HCT116 (cell line): ENCODE measurements at regions not wholly inside any gene's neighbourhood (a gene's known extent, or its start where the extent isn't known, plus 50 kb on each side); places are given as distances from the start of the nearest gene placed in this dataset.

Experiments
- ATAC-seq: fragments of 200-7000 bp; cut with Tn5 transposase; 2 replicates; pipeline ENCODE4 v1.9.1; 2020; ENCODE audit warnings: mild to moderate bottlenecking, moderate library complexity
- BruUV-seq: library from RNA; stranded (reverse); fragments of 400-500 nt; replicated peaks from 2 replicates; lab custom pipeline; 2021; lab: Mats Ljungman, UMichigan
- CTCF ChIA-PET: fragments of 300-600 bp; sonication (Branson Sonifier 250); formaldehyde crosslinking; loops from one replicate; lab custom pipeline; 2021; ENCODE audit warnings: antibody characterized with exemption; lab: Charles Lee
- POLR2A ChIA-PET: fragments of 300-600, 350-600 bp; sonication (Branson Sonifier 250); formaldehyde crosslinking; loops from one replicate; lab custom pipeline; 2021; ENCODE audit warnings: antibody characterized with exemption; lab: Charles Lee
- RAD21 ChIA-PET, 2 experiments: fragments of 300-600 bp; sonication (Branson Sonifier 250); formaldehyde crosslinking; loops; one replicate each; lab custom pipeline; 2023; ENCODE audit warnings: low total read pairs in 2 of 2; ENCODE audit not compliant: uncharacterized antibody in 2 of 2, unreplicated experiment in 2 of 2, low non-redundant PET in 1 of 2; lab: Charles Lee
- DNase-seq: peaks from one replicate; pipeline ENCODE4 v3.0.0-alpha.2; 2010; ENCODE audit warnings: low read depth, low spot score
- H2AFZ ChIP-seq: fragments of 200-600 bp; shearing (Covaris generic), sonication (generic); 2 replicates; pipeline ENCODE4 v1.6.1; 2017; ENCODE audit warnings: low read depth, mixed run types, mixed read lengths, antibody characterized with exemption, low read length; ENCODE audit not compliant: poor library complexity, severe bottlenecking
- H3K27ac ChIP-seq: 2 replicates; pipeline ENCODE4 v1.5.1; 2012; ENCODE audit warnings: low read depth, low read length
- H3K27me3 ChIP-seq: fragments of 200-600 bp; sonication (generic); 2 replicates; pipeline ENCODE4 v1.6.1; 2016; ENCODE audit warnings: mixed run types, low read length, mixed read lengths; ENCODE audit not compliant: insufficient read depth
- H3K36me3 ChIP-seq, 2 experiments: fragments of 200-500 bp in 1 of 2; fragments of 200-600 bp in 1 of 2; sonication (Bioruptor generic) in 1 of 2; sonication (generic) in 1 of 2; 2 replicates each; pipeline versions ENCODE4 v1.5.1 to v1.6.1; 2014 to 2016; ENCODE audit warnings: low read length in 2 of 2, inconsistent platforms in 1 of 2, mixed read lengths in 1 of 2, mixed run types in 1 of 2; ENCODE audit not compliant: insufficient read depth in 2 of 2, control insufficient read depth in 1 of 2
- H3K4me1 ChIP-seq, 2 experiments: fragments of 200-600 bp in 1 of 2; sonication (generic) in 1 of 2; 2 replicates each; pipeline versions ENCODE4 v1.5.1 to v1.6.1; 2012 to 2017; ENCODE audit warnings: low read length in 2 of 2, inconsistent platforms in 1 of 2, mild to moderate bottlenecking in 1 of 2, mixed read lengths in 1 of 2, mixed run types in 1 of 2, moderate library complexity in 1 of 2; ENCODE audit not compliant: insufficient read depth in 2 of 2, control insufficient read depth in 1 of 2
- H3K4me2 ChIP-seq: fragments of 200-600 bp; sonication (generic); 2 replicates; pipeline ENCODE4 v1.6.1; 2017; ENCODE audit warnings: mixed run types, low read length, mixed read lengths
- H3K4me3 ChIP-seq, 2 experiments: fragments of 200-600 bp in 1 of 2; sonication (generic) in 1 of 2; replicated peaks in 1 of 2; 2 replicates each; pipeline ENCODE4 v1.5.1; 2011 to 2016; ENCODE audit warnings: low read length in 2 of 2, control low read depth in 1 of 2, low read depth in 1 of 2, mild to moderate bottlenecking in 1 of 2, mixed read lengths in 1 of 2, mixed run types in 1 of 2
- H3K79me2 ChIP-seq: fragments of 200-600 bp; sonication (generic); 2 replicates; pipeline ENCODE4 v1.6.1; 2017; ENCODE audit warnings: mild to moderate bottlenecking, mixed run types, low read length, moderate library complexity, mixed read lengths; ENCODE audit not compliant: insufficient read depth
- H3K9ac ChIP-seq: fragments of 200-600 bp; sonication (generic); 2 replicates; pipeline ENCODE4 v1.6.1; 2016; ENCODE audit warnings: low read length, mixed read lengths
- H3K9me2 ChIP-seq: fragments of 200-600 bp; sonication (generic), shearing (Covaris generic); 2 replicates; pipeline ENCODE4 v1.6.1; 2017; ENCODE audit warnings: mixed run types, mild to moderate bottlenecking, moderate library complexity; ENCODE audit not compliant: insufficient read depth
- H3K9me3 ChIP-seq, 2 experiments: fragments of 200-500 bp in 1 of 2; fragments of 200-600 bp in 1 of 2; sonication (Bioruptor generic) in 1 of 2; sonication (generic) in 1 of 2; 2 replicates each; pipeline ENCODE4 v1.6.1; 2014 to 2017; ENCODE audit warnings: low read length in 2 of 2, mixed read lengths in 2 of 2, inconsistent platforms in 1 of 2, low read depth in 1 of 2, mild to moderate bottlenecking in 1 of 2, mixed run types in 1 of 2, moderate library complexity in 1 of 2; ENCODE audit not compliant: control insufficient read depth in 1 of 2, insufficient read depth in 1 of 2
- H4K20me1 ChIP-seq: fragments of 200-600 bp; sonication (generic), shearing (Covaris generic); 2 replicates; pipeline ENCODE4 v1.6.1; 2017; ENCODE audit warnings: mixed run types, mild to moderate bottlenecking, moderate library complexity; ENCODE audit not compliant: insufficient read depth
- CBX3 ChIP-seq: IDR thresholded peaks from 2 replicates; pipeline ENCODE4 v1.6.1; 2012; ENCODE audit warnings: low read depth
- CEBPB ChIP-seq: IDR thresholded peaks from 2 replicates; pipeline ENCODE4 v1.6.1; 2012; ENCODE audit warnings: low read depth
- EGR1 ChIP-seq: IDR thresholded peaks from 2 replicates; pipeline ENCODE4 v1.6.1; 2012; ENCODE audit warnings: low read depth
- ELF1 ChIP-seq: IDR thresholded peaks from 2 replicates; pipeline ENCODE4 v1.6.1; 2012; ENCODE audit warnings: low read depth, borderline replicate concordance
- EZH2 ChIP-seq: fragments of 200-600 bp; sonication (generic); IDR thresholded peaks from 2 replicates; pipeline ENCODE4 v1.6.1; 2017; ENCODE audit warnings: antibody characterized with exemption, mixed run types
- JUND ChIP-seq: IDR thresholded peaks from 2 replicates; pipeline ENCODE4 v1.6.1; 2012
- MAX ChIP-seq: IDR thresholded peaks from 2 replicates; pipeline ENCODE4 v1.6.1; 2012
- POLR2A ChIP-seq: IDR thresholded peaks from 2 replicates; pipeline ENCODE4 v1.7.0; 2011; ENCODE audit warnings: borderline replicate concordance; ENCODE audit not compliant: insufficient read depth, insufficient read length; ENCODE audit errors: extremely low read depth
- POLR2AphosphoS5 ChIP-seq: IDR thresholded peaks from 2 replicates; pipeline ENCODE4 v1.6.1; 2011; ENCODE audit warnings: mild to moderate bottlenecking, low read depth, low read length, moderate library complexity
- RAD21 ChIP-seq: IDR thresholded peaks from 2 replicates; pipeline ENCODE4 v1.6.1; 2012; ENCODE audit warnings: low read depth, mild to moderate bottlenecking
- SIN3A ChIP-seq: IDR thresholded peaks from 2 replicates; pipeline ENCODE4 v1.6.1; 2012; ENCODE audit warnings: low read depth
- SP1 ChIP-seq: IDR thresholded peaks from 2 replicates; pipeline ENCODE4 v1.6.1; 2012; ENCODE audit warnings: low read depth
- SRF ChIP-seq: IDR thresholded peaks from 2 replicates; pipeline ENCODE4 v1.6.1; 2012; ENCODE audit warnings: low read depth
- YY1 ChIP-seq: IDR thresholded peaks from 2 replicates; pipeline ENCODE4 v1.6.1; 2011; ENCODE audit warnings: low read length, low read depth, moderate library complexity, mild to moderate bottlenecking; ENCODE audit not compliant: insufficient replicate concordance; ENCODE audit errors: extremely low read depth
- ZNF274 ChIP-seq: fragments of 200-500 bp; sonication (Bioruptor generic); IDR thresholded peaks from 2 replicates; pipeline ENCODE4 v1.6.1; 2014; ENCODE audit warnings: mild to moderate bottlenecking, low read depth, low read length, inconsistent platforms
- intact Hi-C: fragments of 100-400 bp; cut with micrococcal nuclease; formaldehyde crosslinking; loops from 2 replicates; pipeline ENCODE4 v1.10.0; 2022
- TF ChIP-seq, protein P1 (sequence below), 3 experiments: fragments of 200-600 bp in 1 of 3; sonication (generic) in 1 of 3; IDR thresholded peaks in 2 of 3; conservative IDR thresholded peaks in 1 of 3; 2 replicates each; pipeline ENCODE4 v1.5.1; 2012 to 2017; ENCODE audit warnings: low read depth in 2 of 3, low read length in 2 of 3, antibody characterized with exemption in 1 of 3, borderline replicate concordance in 1 of 3, control low read depth in 1 of 3, mild to moderate bottlenecking in 1 of 3, mixed read lengths in 1 of 3, mixed run types in 1 of 3, moderate library complexity in 1 of 3; ENCODE audit not compliant: insufficient read depth in 1 of 3

GRCh38 chr2:228625481-228625880, 444.0 kb upstream of the SPHKAP start:
- H3K79me2 ChIP-seq = no peaks in the 10 kb centered on the region
- H3K9me3 ChIP-seq = no peaks in the 10 kb centered on the region
- H3K27ac ChIP-seq = no peak overlapping the region
- TF ChIP-seq ELF1 (no peak), CBX3 (no peak), JUND (no peak), MAX (no peak), EGR1 (no peak), SIN3A (no peak), SP1 (no peak), YY1 (no peak), SRF (no peak), POLR2A (no peak), CEBPB (no peak), POLR2AphosphoS5 (no peak), ZNF274 (no peak), EZH2 (no peak), RAD21 (no peak)
- TF ChIP-seq, protein P1, sequence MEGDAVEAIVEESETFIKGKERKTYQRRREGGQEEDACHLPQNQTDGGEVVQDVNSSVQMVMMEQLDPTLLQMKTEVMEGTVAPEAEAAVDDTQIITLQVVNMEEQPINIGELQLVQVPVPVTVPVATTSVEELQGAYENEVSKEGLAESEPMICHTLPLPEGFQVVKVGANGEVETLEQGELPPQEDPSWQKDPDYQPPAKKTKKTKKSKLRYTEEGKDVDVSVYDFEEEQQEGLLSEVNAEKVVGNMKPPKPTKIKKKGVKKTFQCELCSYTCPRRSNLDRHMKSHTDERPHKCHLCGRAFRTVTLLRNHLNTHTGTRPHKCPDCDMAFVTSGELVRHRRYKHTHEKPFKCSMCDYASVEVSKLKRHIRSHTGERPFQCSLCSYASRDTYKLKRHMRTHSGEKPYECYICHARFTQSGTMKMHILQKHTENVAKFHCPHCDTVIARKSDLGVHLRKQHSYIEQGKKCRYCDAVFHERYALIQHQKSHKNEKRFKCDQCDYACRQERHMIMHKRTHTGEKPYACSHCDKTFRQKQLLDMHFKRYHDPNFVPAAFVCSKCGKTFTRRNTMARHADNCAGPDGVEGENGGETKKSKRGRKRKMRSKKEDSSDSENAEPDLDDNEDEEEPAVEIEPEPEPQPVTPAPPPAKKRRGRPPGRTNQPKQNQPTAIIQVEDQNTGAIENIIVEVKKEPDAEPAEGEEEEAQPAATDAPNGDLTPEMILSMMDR (IDR thresholded peaks at IDR 0.05 in 2 of 3, conservative IDR thresholded peaks at IDR 0.05 in 1 of 3; ENCODE audit: borderline replicate concordance in 1 of 3, insufficient read depth in 1 of 3, low read depth in 2 of 3, low read length in 2 of 3) = no peak
- ChIA-PET CTCF (no interaction called here), POLR2A (no interaction called here), RAD21 (no interaction called here)
- H2AFZ ChIP-seq = no peak overlapping the region
- no peak overlapping the region for H3K4me2 ChIP-seq
- BruUV-seq = no TSS peak
- no peak overlapping the region for H3K4me3 ChIP-seq
- no peaks in the 10 kb centered on the region for H3K9me2 ChIP-seq
- H3K36me3 ChIP-seq = no peaks in the 10 kb centered on the region
- DNase-seq = no peak
- no peak overlapping the region for H3K9ac ChIP-seq
- H4K20me1 ChIP-seq = no peaks in the 10 kb centered on the region
- no peaks in the 10 kb centered on the region for H3K27me3 ChIP-seq
- H3K4me1 ChIP-seq = no peaks in the 10 kb centered on the region
- intact Hi-C loops = no loop called here
- no peak for ATAC-seq
